GM10266 (cell line): ENCODE measurements at regions not wholly inside any gene's neighbourhood (a gene's known extent, or its start where the extent isn't known, plus 50 kb on each side); places are given as distances from the start of the nearest gene placed in this dataset.
"Not testable (repeated sequence)": the region's sequence is repeated elsewhere in the genome, so short reads cannot be mapped to it uniquely, and the experiment has no call there.

Experiments
- DNase-seq: peaks from one replicate; pipeline ENCODE4 v3.0.0; 2012; ENCODE audit errors: extremely low spot score
- CTCF ChIP-seq: IDR thresholded peaks from 2 replicates; pipeline ENCODE4 v1.5.1; 2012; ENCODE audit warnings: mild to moderate bottlenecking, low read depth; ENCODE audit not compliant: control insufficient read depth, insufficient read depth; ENCODE audit errors: missing control alignments

DNA sequence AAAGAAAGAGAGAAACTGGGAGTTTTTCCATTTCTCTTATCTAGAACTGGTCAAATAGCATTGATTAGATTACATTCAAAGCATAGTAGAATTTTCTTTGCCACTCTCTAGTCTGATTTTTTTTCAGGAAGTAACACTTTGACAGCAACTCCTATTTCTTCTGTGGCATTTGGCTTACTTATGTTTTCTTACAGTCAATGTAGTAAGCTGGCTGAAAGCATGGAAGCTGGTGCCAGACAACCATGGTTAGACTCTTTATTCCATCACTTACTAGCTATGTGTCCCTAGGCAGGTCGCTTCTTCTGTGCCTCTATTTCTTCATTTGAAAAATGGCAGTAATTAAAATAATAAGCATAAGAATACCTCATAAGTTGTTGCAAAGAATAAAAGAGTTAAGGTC is 54.2 kb upstream of the OPRM1 start:
- no peak for DNase-seq

DNA sequence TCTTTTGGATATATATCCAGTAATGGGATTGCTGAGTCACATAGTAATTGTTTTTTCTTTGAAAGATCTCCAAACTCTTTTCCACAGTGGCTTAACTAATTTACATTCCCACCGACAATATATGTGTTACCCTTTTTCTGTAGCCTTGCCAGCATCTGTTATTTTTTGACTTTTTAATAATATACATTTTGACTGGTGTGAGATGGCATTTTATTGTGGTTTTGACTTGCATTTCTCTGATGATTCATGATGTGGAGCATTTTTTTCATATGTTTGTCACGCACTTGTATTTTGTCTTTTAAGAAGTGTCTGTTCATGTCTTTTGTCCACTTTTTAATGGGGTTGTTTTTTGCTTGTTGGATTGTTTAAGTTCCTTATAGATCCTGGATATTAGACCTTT is 58.9 kb upstream of the OPRM1 start:
- no peak for DNase-seq
- TF ChIP-seq CTCF, result no peak

More for the DNA sequence above, 54.2 kb upstream of the OPRM1 start:
- no peak for TF ChIP-seq CTCF

DNA sequence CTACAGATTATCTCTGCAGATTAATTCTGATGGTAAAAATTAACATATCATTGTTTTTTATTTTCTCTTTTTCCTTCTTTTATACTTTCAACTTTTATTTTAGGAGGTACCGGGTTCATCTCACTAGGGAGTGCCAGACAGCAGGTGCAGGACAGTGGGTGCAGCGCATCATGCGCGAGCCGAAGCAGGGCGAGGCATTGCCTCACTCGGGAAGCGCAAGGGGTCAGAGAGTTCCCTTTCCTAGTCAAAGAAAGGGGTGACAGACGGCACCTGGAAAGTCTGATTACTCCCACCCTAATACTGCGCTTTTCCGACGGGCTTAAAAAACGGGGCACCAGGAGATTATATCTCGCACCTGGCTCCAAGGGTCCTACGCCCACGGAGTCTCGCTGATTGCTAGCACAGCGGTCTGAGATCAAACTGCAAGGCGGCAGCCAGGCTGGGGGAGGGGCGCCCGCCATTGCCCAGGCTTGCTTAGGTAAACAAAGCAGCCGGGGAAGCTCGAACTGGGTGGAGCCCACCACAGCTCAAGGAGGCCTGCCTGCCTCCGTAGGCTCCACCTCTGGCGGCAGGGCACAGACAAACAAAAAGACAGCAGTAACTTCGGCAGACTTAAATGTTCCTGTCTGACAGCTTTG is 60.0 kb upstream of the OPRM1 start:
- DNase-seq, result not testable (repeated sequence)

DNA sequence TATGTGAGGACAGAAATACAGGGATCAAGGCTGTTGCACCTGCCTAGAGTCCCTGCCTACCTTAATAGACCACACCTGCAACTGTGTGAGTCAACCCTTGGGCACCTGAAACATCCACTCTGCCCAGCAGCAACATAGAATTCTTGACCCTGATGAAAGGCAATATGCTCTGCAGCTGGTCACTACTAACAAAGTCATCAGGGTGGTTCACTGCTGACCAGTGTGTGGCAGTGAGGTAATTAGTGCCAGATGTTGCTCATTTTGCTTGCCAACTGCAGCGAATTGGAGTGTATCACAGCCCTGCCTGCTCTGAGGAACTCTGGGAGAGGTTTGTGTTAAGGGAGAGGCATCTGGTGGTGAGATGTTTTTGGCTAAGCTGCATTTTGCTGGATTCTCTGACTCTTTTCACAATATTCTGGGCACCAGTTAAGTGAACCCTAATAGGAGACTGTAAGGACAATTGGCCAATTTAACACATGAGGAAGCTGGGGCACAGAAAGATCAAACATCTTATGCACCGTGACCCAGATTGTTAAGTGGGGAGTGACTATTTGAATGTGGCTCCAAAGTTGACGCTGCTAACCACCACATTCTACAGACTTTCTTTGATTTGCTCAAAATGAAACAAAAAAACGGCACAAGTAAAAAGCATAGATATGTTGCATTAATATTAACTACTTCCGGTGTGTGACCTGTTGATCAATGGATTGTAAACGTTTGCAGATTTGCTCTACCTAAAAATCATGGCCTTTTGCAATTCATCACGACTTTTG is 61.9 kb upstream of the OPRM1 start:
- DNase-seq, result no peak
- no peak for TF ChIP-seq CTCF

GRCh38 chr6:153966001-153966400 is 73.0 kb upstream of the OPRM1 start:
- no peak for TF ChIP-seq CTCF
- DNase-seq, result no peak

GRCh38 chr6:153963352-153963751 is 75.7 kb upstream of the OPRM1 start:
- TF ChIP-seq CTCF, result no peak
- no peak for DNase-seq

DNA sequence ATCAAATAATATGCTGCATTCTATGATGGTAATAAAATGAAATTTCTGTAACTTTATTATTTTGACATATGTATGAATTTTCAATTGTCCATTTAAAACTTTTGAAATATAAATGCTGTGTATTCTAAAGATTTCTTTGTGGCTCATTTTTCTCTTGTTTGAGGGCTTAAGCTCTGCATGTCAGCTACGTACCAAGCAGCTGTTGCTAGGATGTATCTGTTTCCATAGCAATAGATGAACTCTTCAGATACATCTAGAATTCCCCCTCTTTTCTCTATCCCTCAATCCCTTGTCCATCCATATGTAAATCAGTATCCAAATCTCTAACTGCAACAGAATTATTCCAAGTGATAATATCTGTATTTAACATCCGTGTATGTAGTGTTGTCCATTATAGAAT is 76.5 kb upstream of the OPRM1 start:
- no peak for DNase-seq
- TF ChIP-seq CTCF, result no peak
